MM.1S (cell line): ENCODE measurements at regions not wholly inside any gene's neighbourhood (a gene's known extent, or its start where the extent isn't known, plus 50 kb on each side); places are given as distances from the start of the nearest gene placed in this dataset.

ENCODE experiments used
- DNase-seq: peaks from one replicate; pipeline ENCODE4 v3.0.0-alpha.2; 2015
- H2AFZ ChIP-seq: fragments of 300-600 bp; sonication (generic); 2 replicates; pipeline ENCODE4 v1.6.0; 2016; ENCODE audit warnings: antibody characterized with exemption, low read length
- H3F3A ChIP-seq: fragments of 300-600 bp; sonication (generic); 2 replicates; pipeline ENCODE4 v1.6.1; 2016; ENCODE audit warnings: mild to moderate bottlenecking, antibody characterized with exemption, low read length, moderate library complexity, mixed read lengths; ENCODE audit not compliant: insufficient read depth
- H3K27ac ChIP-seq: fragments of 300-600 bp; sonication (generic); 2 replicates; pipeline ENCODE4 v1.5.1; 2016; ENCODE audit warnings: mild to moderate bottlenecking, low read length
- H3K27me3 ChIP-seq: fragments of 300-600 bp; sonication (generic); replicated peaks from 2 replicates; pipeline ENCODE4 v1.6.0; 2016; ENCODE audit warnings: low read length; ENCODE audit not compliant: insufficient read depth
- H3K36me3 ChIP-seq: fragments of 300-600 bp; sonication (generic); replicated peaks from 2 replicates; pipeline ENCODE4 v1.6.1; 2016; ENCODE audit warnings: mild to moderate bottlenecking, low read length, mixed read lengths; ENCODE audit not compliant: insufficient read depth
- H3K4me1 ChIP-seq: fragments of 300-600 bp; sonication (generic); 2 replicates; pipeline ENCODE4 v1.6.1; 2016; ENCODE audit warnings: low read length, mixed read lengths
- H3K4me2 ChIP-seq: fragments of 300-600 bp; sonication (generic); 2 replicates; pipeline ENCODE4 v1.6.0; 2016; ENCODE audit warnings: low read depth, low read length
- H3K4me3 ChIP-seq: fragments of 300-600 bp; sonication (generic); 2 replicates; pipeline ENCODE4 v1.5.1; 2016; ENCODE audit warnings: low read length, mixed read lengths
- H3K79me2 ChIP-seq: fragments of 300-600 bp; sonication (generic); 2 replicates; pipeline ENCODE4 v1.6.1; 2016; ENCODE audit warnings: mixed run types, low read length, mixed read lengths
- H3K9ac ChIP-seq: fragments of 300-600 bp; sonication (generic); 2 replicates; pipeline ENCODE4 v1.6.1; 2016; ENCODE audit warnings: low read length, mixed read lengths
- H3K9me2 ChIP-seq: fragments of 300-600 bp; sonication (generic); replicated peaks from 2 replicates; pipeline ENCODE4 v1.6.1; 2016; ENCODE audit warnings: mild to moderate bottlenecking, low read length, mixed read lengths; ENCODE audit not compliant: insufficient read depth
- H3K9me3 ChIP-seq: fragments of 300-600 bp; sonication (generic); replicated peaks from 2 replicates; pipeline ENCODE4 v1.6.1; 2016; ENCODE audit warnings: mild to moderate bottlenecking, low read length, mixed read lengths; ENCODE audit not compliant: insufficient read depth
- H4K20me1 ChIP-seq: fragments of 300-600 bp; sonication (generic); 2 replicates; pipeline ENCODE4 v1.6.1; 2016; ENCODE audit warnings: mild to moderate bottlenecking, low read length, moderate library complexity, mixed read lengths; ENCODE audit not compliant: insufficient read depth
- EZH2 ChIP-seq: fragments of 300-600 bp; sonication (generic); optimal IDR thresholded peaks from 2 replicates; pipeline ENCODE3; 2017; ENCODE audit warnings: low read depth, mild to moderate bottlenecking, antibody characterized with exemption, low read length, mixed read lengths
- EZH2phosphoT487 ChIP-seq: fragments of 300-600 bp; sonication (generic); IDR thresholded peaks from 2 replicates; pipeline ENCODE4 v1.6.1; 2018; ENCODE audit warnings: antibody characterized with exemption, low read length
- TF ChIP-seq, protein P1 (sequence below): fragments of 300-600 bp; sonication (generic); IDR thresholded peaks from 2 replicates; pipeline ENCODE4 v1.5.1; 2016; ENCODE audit warnings: antibody characterized with exemption, low read length, mixed read lengths

DNA sequence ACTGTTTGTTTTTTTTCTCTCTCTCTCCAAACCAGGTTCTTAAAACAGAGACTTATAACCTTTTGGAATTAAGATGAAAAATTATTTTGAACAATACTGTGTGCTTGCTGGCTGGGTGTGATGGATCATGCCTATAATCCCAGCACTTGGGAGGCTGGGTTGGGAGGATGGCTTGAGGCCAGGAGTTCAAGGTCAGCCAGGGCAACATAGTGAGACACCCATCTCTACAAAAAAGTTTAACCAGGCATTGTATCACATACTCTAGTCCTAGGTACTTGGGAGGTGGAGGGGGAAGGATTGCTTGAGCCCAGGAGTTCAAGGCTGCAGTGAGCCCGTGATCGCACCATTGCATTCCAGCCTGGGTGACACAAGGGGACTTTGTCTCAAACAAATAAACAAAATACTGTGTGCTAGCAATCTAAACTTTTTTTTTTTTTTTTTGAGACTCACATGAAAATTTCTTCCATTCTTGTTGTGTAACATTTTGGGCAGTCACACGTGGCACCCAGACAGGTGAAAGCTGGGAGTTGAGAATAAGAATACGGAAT is 379.6 kb downstream of the ETNK1 start:
- H3K4me1 ChIP-seq = no peaks in the 10 kb centered on the region
- DNase-seq = no peak
- TF ChIP-seq EZH2phosphoT487 = no peak
- TF ChIP-seq EZH2 = no peak
- TF ChIP-seq, protein P1, sequence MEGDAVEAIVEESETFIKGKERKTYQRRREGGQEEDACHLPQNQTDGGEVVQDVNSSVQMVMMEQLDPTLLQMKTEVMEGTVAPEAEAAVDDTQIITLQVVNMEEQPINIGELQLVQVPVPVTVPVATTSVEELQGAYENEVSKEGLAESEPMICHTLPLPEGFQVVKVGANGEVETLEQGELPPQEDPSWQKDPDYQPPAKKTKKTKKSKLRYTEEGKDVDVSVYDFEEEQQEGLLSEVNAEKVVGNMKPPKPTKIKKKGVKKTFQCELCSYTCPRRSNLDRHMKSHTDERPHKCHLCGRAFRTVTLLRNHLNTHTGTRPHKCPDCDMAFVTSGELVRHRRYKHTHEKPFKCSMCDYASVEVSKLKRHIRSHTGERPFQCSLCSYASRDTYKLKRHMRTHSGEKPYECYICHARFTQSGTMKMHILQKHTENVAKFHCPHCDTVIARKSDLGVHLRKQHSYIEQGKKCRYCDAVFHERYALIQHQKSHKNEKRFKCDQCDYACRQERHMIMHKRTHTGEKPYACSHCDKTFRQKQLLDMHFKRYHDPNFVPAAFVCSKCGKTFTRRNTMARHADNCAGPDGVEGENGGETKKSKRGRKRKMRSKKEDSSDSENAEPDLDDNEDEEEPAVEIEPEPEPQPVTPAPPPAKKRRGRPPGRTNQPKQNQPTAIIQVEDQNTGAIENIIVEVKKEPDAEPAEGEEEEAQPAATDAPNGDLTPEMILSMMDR = no peak
- no peaks in the 10 kb centered on the region for H3K79me2 ChIP-seq
- H3F3A ChIP-seq = no peaks in the 10 kb centered on the region
- H4K20me1 ChIP-seq = no peaks in the 10 kb centered on the region
- H3K4me2 ChIP-seq = no peak overlapping the region
- no peak overlapping the region for H2AFZ ChIP-seq
- H3K9me3 ChIP-seq = no peaks in the 10 kb centered on the region
- no peak overlapping the region for H3K4me3 ChIP-seq
- H3K27me3 ChIP-seq = no peaks in the 10 kb centered on the region
- H3K36me3 ChIP-seq = no peaks in the 10 kb centered on the region
- H3K27ac ChIP-seq = no peak overlapping the region
- H3K9ac ChIP-seq = no peak overlapping the region
- no peaks in the 10 kb centered on the region for H3K9me2 ChIP-seq

DNA sequence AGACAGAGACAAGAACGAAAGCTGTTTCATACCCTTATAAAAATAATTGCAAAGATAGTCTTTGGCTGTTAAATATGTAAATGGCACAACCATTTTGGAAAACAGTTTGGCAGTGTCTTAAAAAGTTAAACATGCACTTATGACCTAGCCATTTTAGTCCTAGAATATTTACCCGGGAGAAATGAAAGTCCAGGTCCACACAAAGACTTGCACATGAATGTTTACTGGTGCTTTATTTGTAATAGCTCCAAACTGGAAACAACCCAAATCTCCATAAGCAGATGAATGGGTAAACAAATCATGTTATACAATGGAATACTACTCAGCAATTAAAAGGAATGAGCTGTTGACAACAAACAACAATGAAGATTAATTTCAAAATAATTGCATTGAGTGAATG is 380.4 kb downstream of the ETNK1 start:
- no peak overlapping the region for H3K4me2 ChIP-seq
- H3K27me3 ChIP-seq = no peaks in the 10 kb centered on the region
- no peaks in the 10 kb centered on the region for H3F3A ChIP-seq
- no peaks in the 10 kb centered on the region for H3K4me1 ChIP-seq
- no peak overlapping the region for H3K4me3 ChIP-seq
- DNase-seq = no peak
- H3K9me3 ChIP-seq = no peaks in the 10 kb centered on the region
- no peaks in the 10 kb centered on the region for H3K9me2 ChIP-seq
- no peak for TF ChIP-seq EZH2
- no peaks in the 10 kb centered on the region for H4K20me1 ChIP-seq
- H3K36me3 ChIP-seq = no peaks in the 10 kb centered on the region
- no peak overlapping the region for H2AFZ ChIP-seq
- H3K9ac ChIP-seq = no peak overlapping the region
- no peaks in the 10 kb centered on the region for H3K79me2 ChIP-seq
- no peak overlapping the region for H3K27ac ChIP-seq

DNA sequence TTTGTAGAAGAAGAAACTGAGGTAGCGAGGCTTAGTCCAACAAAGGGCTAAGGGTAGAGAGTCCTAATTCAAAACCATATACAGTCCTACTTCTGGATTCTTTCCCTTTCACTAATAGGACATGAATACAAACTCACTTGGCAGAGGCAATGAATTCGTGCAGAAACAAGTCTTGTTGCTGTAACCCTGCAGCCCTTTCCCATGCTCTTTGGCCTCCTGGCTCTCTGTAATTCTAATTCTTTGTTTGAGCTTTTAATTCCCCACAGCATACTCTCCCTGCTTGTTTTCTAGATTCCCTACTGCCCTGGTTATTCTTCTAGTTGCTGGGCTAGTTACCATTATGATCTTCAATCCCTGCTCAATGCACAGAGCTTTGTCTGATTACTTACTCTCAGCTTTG is 381.4 kb downstream of the ETNK1 start:
- Histone ChIP-seq H3K4me2 (no peak overlapping the region), H3K9ac (no peak overlapping the region), H3K4me1 (no peaks in the 10 kb centered on the region), H3K27ac (no peak overlapping the region), H3K9me3 (no peaks in the 10 kb centered on the region), H3K9me2 (no peaks in the 10 kb centered on the region), H4K20me1 (no peaks in the 10 kb centered on the region), H3F3A (no peaks in the 10 kb centered on the region), H3K79me2 (no peaks in the 10 kb centered on the region), H3K4me3 (no peak overlapping the region), H3K36me3 (no peaks in the 10 kb centered on the region), H2AFZ (no peak overlapping the region), H3K27me3 (no peaks in the 10 kb centered on the region)
- no peak for DNase-seq
- TF ChIP-seq EZH2 (no peak), EZH2phosphoT487 (no peak)
- TF ChIP-seq, protein P1 = no peak

DNA sequence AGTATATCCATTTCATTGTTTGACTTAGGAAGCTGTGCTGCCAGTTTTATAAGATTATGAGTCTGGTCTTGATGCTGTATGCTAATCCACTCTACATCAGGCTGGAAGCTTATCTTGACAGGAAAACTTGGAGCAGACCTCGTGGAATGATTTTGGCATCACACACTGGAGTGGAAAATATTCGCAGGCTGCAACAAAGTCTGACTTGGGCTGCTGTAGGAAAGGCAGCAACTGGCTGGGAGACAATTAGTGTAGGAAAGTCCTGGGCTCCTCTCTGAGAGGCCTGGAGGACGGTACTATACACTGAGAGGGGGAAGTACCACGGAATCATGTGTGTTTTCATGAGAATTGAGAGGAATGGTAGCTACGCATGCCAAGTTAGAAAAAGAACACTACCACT is 383.7 kb downstream of the ETNK1 start:
- H2AFZ ChIP-seq = no peak overlapping the region
- H3K9me3 ChIP-seq = no peaks in the 10 kb centered on the region
- no peak overlapping the region for H3K4me2 ChIP-seq
- no peaks in the 10 kb centered on the region for H3K79me2 ChIP-seq
- H3K4me3 ChIP-seq = no peak overlapping the region
- no peak overlapping the region for H3K9ac ChIP-seq
- H3K27ac ChIP-seq = no peak overlapping the region
- no peak for DNase-seq
- TF ChIP-seq, protein P1 = no peak
- no peak for TF ChIP-seq EZH2phosphoT487
- TF ChIP-seq EZH2 = no peak
- H3K4me1 ChIP-seq = no peaks in the 10 kb centered on the region
- H4K20me1 ChIP-seq = no peaks in the 10 kb centered on the region
- no peaks in the 10 kb centered on the region for H3K36me3 ChIP-seq
- H3F3A ChIP-seq = no peaks in the 10 kb centered on the region
- no peaks in the 10 kb centered on the region for H3K9me2 ChIP-seq
- no peaks in the 10 kb centered on the region for H3K27me3 ChIP-seq
